Right cardiac atrium (tissue), 5 donors: ENCODE measurements at regions not wholly inside any gene's neighbourhood (a gene's known extent, or its start where the extent isn't known, plus 50 kb on each side); places are given as distances from the start of the nearest gene placed in this dataset.

Experiments used
- ATAC-seq, 2 donors: fragments of 200-7000 bp; cut with Tn5 transposase; one replicate each; pipeline versions ENCODE4 v1.8.0 to v1.9.1; 2020; ENCODE audit warnings: moderate library complexity in 2 of 2, mild to moderate bottlenecking in 1 of 2
- DNase-seq, 3 donors: peaks; one replicate each; pipeline ENCODE4 v3.0.0-alpha.2; 2020
- H3K27ac ChIP-seq: one replicate; pipeline ENCODE4 v1.5.1; 2013; ENCODE audit warnings: mild to moderate bottlenecking, low read length, control low read depth, moderate library complexity
- H3K27me3 ChIP-seq: one replicate; pipeline ENCODE4 v1.6.1; 2013; ENCODE audit not compliant: control insufficient read depth, insufficient read depth
- H3K4me1 ChIP-seq: one replicate; pipeline ENCODE4 v1.6.1; 2013; ENCODE audit warnings: low read length; ENCODE audit not compliant: control insufficient read depth, insufficient read depth
- H3K4me3 ChIP-seq: one replicate; pipeline ENCODE4 v1.5.1; 2013; ENCODE audit warnings: low read length, control low read depth
- H3K9me3 ChIP-seq: one replicate; pipeline ENCODE4 v1.6.1; 2013; ENCODE audit warnings: low read length; ENCODE audit not compliant: control insufficient read depth
- WGBS: extraction: QIAGEN DNeasy Blood & Tissue Kit; methylation state at CpG from one replicate; pipeline ENCODE4 v1.1.7; 2013; 5-methylcytosine and 5-hydroxymethylcytosine counted together
- intact Hi-C, 4 donors: fragments of 100-400 bp; cut with DNase I; formaldehyde crosslinking; loops; one replicate each; pipeline versions ENCODE4 v1.11.0 to v1.14.0; 2022 to 2023
- donor health status: healthy with polysubstance abuse.
- donor health status: DM: no; HTN: yes; CAD: no.
- donor health status: DM: no; HTN: no; CAD: no.
- donor health status: DM: no; HTN: yes; CAD: no; lungs with severe emphysema.
- donor health status: DM: yes; HTN: yes; CAD: no.

DNA sequence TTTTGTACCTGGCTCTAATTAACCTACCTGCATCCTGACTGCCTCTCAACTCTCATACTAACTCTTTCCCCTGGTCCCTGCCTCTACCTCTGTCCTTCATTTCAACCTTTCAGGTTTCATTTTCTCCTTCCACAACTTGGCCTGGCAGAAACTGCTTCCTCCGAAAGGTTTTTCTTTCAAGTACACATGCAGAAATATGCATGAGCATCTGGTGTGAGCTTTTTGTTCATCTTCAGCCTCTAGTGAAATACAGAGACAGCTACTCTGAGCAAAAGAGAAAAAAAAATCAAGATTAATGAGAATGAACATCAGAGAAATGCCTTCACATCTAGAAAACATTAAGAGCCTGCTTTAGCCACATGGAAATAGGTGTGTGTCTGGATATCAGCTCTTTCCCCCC lies 297.9 kb upstream of the PCSK5 start:
- H3K4me3 ChIP-seq, result no peak overlapping the region
- H3K4me1 ChIP-seq, result no peaks in the 10 kb centered on the region
- intact Hi-C loops, result no loop called here
- no peak for ATAC-seq
- DNase-seq, result no peak
- no peaks in the 10 kb centered on the region for H3K27me3 ChIP-seq
- no peaks in the 10 kb centered on the region for H3K9me3 ChIP-seq
- H3K27ac ChIP-seq, result no peak overlapping the region
- 96% methylated on average over 1 of the region's 1 CpG for WGBS

DNA sequence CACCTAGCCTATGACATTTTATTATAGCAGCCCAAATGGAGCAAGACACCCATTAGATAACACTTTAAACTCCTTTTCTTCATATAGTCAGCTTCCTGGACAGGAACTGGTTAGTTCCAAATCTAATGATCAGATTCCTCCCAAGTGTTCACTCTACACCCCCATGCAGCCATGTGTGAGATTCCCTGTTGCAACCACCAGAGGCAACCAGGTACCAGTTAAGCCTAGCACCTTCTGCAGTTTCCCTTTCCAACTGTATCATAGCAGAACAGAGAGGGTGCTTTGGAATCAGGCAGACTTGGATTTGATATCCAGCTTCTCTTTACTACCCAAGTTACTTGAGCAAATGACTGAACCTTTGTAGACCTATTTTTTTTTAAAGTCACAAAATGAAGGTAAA lies 296.6 kb upstream of the PCSK5 start:
- ATAC-seq, result no peak
- DNase-seq, result no peak
- intact Hi-C loops, result no loop called here

DNA sequence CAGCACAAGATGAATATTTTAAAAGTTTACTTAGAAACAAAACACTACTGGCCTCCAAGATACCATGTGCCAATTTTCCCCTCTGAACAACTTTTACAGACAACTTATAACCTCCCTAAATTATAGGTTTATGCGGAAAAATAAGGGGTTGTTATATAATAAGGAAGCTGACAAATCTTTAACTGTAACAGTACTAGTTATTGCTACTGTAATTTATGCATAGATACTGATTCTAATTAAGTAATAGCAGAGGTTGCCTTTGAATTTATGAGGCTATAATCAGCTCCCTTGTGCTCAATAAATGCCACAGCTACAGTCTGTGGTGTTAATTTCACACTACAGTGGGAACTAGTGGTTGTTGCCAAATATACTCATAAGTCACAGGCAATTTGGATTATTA lies 291.3 kb upstream of the PCSK5 start:
- Histone ChIP-seq H3K27ac (no peak overlapping the region), H3K9me3 (no peaks in the 10 kb centered on the region), H3K4me1 (no peaks in the 10 kb centered on the region), H3K4me3 (no peak overlapping the region), H3K27me3 (no peaks in the 10 kb centered on the region)
- WGBS, result 83% methylated on average over 1 of the region's 1 CpG
- intact Hi-C loops, result no loop called here
- DNase-seq (no peak), ATAC-seq (peak in 1 of 2 donors; percentile 56)

More for the DNA sequence above, 296.6 kb upstream of the PCSK5 start:
- no peaks in the 10 kb centered on the region for H3K4me1 ChIP-seq
- H3K27ac ChIP-seq, result no peak overlapping the region
- H3K4me3 ChIP-seq, result no peak overlapping the region
- H3K9me3 ChIP-seq, result no peaks in the 10 kb centered on the region
- no peaks in the 10 kb centered on the region for H3K27me3 ChIP-seq

DNA sequence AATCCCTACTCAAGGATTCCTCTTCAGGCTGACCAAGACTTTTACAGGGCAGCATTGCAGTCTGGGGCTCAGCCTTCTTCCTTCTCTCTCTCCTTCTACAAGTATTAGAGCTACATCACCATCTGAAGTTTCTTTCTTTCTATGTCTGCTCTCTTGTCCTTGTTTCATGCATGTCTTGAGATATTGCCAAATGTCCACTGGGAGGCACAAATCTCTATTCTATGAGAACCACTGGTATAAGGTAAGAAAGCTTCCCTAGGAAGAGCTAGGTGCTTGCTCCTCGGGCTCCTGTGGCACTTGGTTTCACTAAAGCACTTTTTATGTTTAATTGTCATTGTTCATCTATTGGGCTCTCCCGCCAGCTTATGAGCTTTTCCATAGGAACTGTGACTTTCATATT lies 289.2 kb upstream of the PCSK5 start:
- ATAC-seq, result no peak
- intact Hi-C loops, result no loop called here

DNA sequence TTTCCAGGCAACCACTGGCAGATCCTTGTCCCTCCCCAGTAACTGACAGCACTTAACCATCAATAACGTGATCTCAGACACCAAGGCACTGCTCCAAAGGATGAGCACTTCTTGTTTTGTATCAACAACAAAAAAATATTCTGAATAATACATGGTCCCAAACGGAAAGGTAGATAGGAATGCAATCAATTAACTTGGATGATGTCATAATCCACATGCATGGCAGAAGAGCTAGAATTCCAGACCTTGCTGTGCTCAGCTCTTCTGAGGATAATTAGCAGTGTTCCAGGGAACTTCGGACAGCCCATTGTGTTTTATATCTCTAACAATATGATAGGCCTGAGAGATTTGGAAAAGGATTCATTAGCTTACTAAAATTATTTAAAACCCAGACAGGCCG lies 288.4 kb upstream of the PCSK5 start:
- DNase-seq, result no peak
- Histone ChIP-seq H3K4me1 (no peaks in the 10 kb centered on the region), H3K9me3 (no peaks in the 10 kb centered on the region), H3K4me3 (no peak overlapping the region), H3K27me3 (no peaks in the 10 kb centered on the region), H3K27ac (no peak overlapping the region)
- WGBS, result 80% methylated on average over 4 of the region's 4 CpGs
- intact Hi-C loops, result no loop called here
- no peak for ATAC-seq

More for the DNA sequence above, 289.2 kb upstream of the PCSK5 start:
- no peak overlapping the region for H3K27ac ChIP-seq
- H3K9me3 ChIP-seq, result no peaks in the 10 kb centered on the region
- no peak for DNase-seq
- no peaks in the 10 kb centered on the region for H3K27me3 ChIP-seq
- 87% methylated on average over 2 of the region's 2 CpGs for WGBS
- H3K4me1 ChIP-seq, result no peaks in the 10 kb centered on the region
- H3K4me3 ChIP-seq, result no peak overlapping the region

DNA sequence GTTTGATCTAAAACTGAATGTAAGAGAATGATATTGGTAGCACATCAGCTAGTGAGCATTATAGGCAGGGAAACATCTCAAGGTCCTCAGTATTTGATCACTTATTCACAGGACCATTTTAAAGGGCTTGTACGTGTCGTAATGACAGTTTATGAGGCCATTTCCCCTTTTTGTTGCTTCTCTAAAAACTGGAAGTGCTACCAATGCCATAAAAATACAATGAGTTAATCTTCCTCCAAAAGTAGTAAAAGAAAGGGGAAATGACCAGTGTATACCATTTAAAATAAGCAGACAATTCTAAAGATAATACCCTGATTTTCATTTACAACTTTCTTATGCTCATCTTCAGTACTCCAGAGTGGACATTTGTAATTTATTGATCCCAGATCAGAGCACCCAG lies 285.8 kb upstream of the PCSK5 start:
- H3K9me3 ChIP-seq, result no peaks in the 10 kb centered on the region
- H3K27ac ChIP-seq, result no peak overlapping the region
- DNase-seq (no peak), ATAC-seq (no peak)
- no peak overlapping the region for H3K4me3 ChIP-seq
- intact Hi-C loops, result no loop called here
- H3K4me1 ChIP-seq, result no peaks in the 10 kb centered on the region
- 70% methylated on average over 2 of the region's 2 CpGs for WGBS
- no peaks in the 10 kb centered on the region for H3K27me3 ChIP-seq

DNA sequence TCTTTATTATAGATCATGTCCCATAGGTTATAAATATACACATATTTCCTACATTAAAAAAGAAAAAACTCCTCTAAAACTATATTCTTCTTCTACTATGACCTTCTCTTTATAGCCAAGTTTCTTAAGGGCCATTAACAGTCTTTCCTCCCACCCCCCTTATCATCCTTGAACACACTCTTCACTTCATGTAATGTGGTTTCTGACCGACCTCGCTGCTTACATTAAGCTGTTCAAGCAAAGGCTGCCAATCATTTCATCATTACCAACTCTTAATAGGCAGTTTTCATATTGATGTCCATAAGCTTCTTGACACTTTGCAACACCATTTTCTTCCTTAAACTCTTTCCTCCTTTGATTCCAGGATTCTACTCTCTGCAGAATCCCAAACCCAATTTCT lies 283.0 kb upstream of the PCSK5 start:
- H3K4me3 ChIP-seq, result no peak overlapping the region
- DNase-seq, result no peak
- no peak overlapping the region for H3K27ac ChIP-seq
- intact Hi-C loops, result no loop called here
- no peaks in the 10 kb centered on the region for H3K9me3 ChIP-seq
- ATAC-seq, result no peak
- H3K27me3 ChIP-seq, result no peaks in the 10 kb centered on the region
- no peaks in the 10 kb centered on the region for H3K4me1 ChIP-seq
- 85% methylated on average over 2 of the region's 2 CpGs for WGBS

DNA sequence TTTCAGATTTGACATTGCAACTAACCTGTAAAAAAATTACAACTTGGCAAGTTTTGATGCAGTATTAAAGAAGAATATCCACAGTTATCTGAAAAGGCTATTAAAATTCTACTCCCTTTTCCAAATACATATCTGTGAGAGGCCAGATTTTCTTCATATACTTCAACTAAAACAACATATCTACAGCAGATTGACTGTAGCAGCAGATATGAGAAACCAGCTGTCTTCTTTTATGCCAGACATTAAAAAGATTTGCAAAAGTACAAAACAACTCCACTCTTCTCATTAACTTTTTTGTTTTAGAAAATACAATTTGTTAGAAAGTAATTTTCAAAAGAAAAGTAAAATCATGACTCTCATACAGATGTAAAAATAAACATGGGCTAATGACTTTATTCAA lies 281.1 kb upstream of the PCSK5 start:
- ATAC-seq (no peak), DNase-seq (no peak)
- Histone ChIP-seq H3K27me3 (no peaks in the 10 kb centered on the region), H3K27ac (no peak overlapping the region), H3K9me3 (no peaks in the 10 kb centered on the region), H3K4me1 (peaks cover 2% of the 10 kb centered on the region), H3K4me3 (no peak overlapping the region)
- intact Hi-C loops, result no loop called here

DNA sequence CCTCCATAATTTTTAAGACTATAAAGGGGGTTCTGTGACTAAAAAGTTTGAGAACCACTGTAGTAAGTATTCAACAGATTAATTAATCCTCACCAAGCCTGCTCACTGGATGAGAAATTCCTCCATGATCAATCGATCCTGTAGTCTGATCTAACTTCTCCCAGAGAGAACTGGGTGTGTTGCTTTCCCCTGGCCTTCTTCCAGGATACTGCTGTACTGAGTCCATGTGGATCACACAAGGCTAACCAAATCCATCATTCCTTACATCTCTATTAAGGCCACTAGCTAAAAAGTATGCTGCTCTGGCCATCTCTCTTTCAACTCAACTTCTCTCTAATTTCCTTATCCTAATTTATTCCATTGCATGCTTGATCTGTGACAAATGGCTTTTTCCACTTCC lies 280.2 kb upstream of the PCSK5 start:
- DNase-seq, result no peak
- peaks cover 2% of the 10 kb centered on the region for H3K4me1 ChIP-seq
- no peaks in the 10 kb centered on the region for H3K27me3 ChIP-seq
- H3K4me3 ChIP-seq, result no peak overlapping the region
- H3K27ac ChIP-seq, result no peak overlapping the region
- H3K9me3 ChIP-seq, result no peaks in the 10 kb centered on the region
- intact Hi-C loops, result loop anchor here in 1 of 4 donors (10.0 kb wide), 1 partner anchor 245 kb away; no protein-coding TSS in a partner anchor
- WGBS, result 77% methylated on average over 1 of the region's 1 CpG
- no peak for ATAC-seq

DNA sequence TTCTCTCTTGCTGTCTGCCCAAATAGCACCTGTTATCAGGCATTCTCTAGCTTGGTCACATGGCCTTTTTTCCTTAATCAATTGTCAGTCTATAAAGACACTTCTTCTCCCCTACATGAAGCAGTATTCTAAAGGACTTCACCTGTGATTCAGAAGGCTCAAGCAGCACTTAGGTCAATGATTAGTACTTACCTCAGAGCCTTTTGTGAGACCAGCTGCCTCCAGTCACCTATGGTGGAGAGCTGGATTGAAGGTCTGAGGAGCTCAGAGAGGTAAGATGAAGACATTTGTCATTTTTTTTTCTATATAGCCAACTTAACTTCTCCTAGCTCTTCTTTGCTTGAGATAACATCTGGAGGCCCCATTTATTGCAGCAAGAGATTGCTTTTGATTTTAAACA lies 278.3 kb upstream of the PCSK5 start:
- Histone ChIP-seq H3K27ac (no peak overlapping the region), H3K4me3 (no peak overlapping the region), H3K9me3 (no peaks in the 10 kb centered on the region), H3K27me3 (no peaks in the 10 kb centered on the region), H3K4me1 (peaks cover 2% of the 10 kb centered on the region)
- no peak for DNase-seq
- intact Hi-C loops, result loop anchor here in 1 of 4 donors (10.0 kb wide), 1 partner anchor 243 kb away; no protein-coding TSS in a partner anchor
- no peak for ATAC-seq

DNA sequence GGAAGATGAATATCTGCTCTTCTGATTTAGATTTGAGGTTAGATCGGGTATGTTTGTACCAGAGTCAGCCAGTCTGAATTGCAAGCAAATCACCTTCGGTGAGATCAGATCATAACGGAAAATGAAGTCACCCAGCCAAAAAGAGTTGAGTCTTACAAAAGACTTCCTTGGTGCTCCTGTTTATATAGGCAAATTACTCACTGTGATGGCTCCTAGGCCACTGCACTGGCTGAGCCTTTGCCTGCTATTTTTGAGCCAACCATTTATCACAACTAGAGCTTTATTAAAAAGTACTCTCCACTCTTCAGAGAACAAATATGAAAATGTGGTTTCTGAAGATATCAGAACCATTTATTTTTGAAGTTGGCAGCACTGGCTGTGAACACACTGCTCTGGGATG lies 277.7 kb upstream of the PCSK5 start:
- ATAC-seq (peak in 1 of 2 donors; percentile 59), DNase-seq (no peak)
- Histone ChIP-seq H3K27ac (no peak overlapping the region), H3K27me3 (no peaks in the 10 kb centered on the region), H3K4me3 (no peak overlapping the region), H3K9me3 (no peaks in the 10 kb centered on the region), H3K4me1 (peaks cover 2% of the 10 kb centered on the region)
- intact Hi-C loops, result loop anchor here in 1 of 4 donors (10.0 kb wide), 1 partner anchor 242 kb away; no protein-coding TSS in a partner anchor
- 64% methylated on average over 3 of the region's 3 CpGs for WGBS

DNA sequence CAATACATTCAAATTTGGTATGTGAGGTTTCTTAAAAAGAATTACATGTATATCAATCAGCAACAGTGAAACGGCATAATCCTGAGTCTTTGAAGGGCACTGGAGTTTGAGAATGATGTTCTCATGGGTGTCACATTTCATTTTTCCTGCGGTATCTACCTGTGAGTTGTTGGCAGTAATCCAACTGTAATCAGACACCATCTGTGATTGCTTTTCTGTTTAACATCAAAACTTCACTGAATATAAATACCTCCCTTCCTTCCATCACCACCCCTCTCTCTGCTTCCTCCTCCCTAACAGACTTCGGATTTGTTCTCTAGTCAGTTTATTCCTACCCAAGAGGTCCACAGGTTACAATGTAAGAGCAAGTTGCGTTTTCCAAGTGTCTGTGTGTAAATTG lies 275.2 kb upstream of the PCSK5 start:
- 48% methylated on average over 4 of the region's 4 CpGs for WGBS
- ATAC-seq, result no peak
- DNase-seq, result no peak
- Histone ChIP-seq H3K27ac (no peak overlapping the region), H3K4me3 (no peak overlapping the region), H3K9me3 (no peaks in the 10 kb centered on the region), H3K4me1 (peaks cover 2% of the 10 kb centered on the region), H3K27me3 (no peaks in the 10 kb centered on the region)
- intact Hi-C loops, result loop anchor here in 1 of 4 donors (10.0 kb wide), 1 partner anchor 240 kb away; no protein-coding TSS in a partner anchor
